CD8-positive, alpha-beta memory T cell (primary cell): ENCODE measurements at regions not wholly inside any gene's neighbourhood (a gene's known extent, or its start where the extent isn't known, plus 50 kb on each side); places are given as distances from the start of the nearest gene placed in this dataset.

Source experiments
- CTCF ChIA-PET: fragments of 350-600 bp; sonication (Branson Sonifier 250); formaldehyde crosslinking; loops from one replicate; lab custom pipeline; 2021; ENCODE audit warnings: antibody characterized with exemption; lab: Charles Lee
- POLR2A ChIA-PET: fragments of 350-600 bp; sonication (Branson Sonifier 250); formaldehyde crosslinking; loops from one replicate; lab custom pipeline; 2021; ENCODE audit warnings: antibody characterized with exemption; lab: Charles Lee
- DNase-seq, 5 donors: peaks; one replicate each; pipeline versions ENCODE4 v3.0.0 to v3.0.0-alpha.2; 2020 to 2022; ENCODE audit warnings: mixed read lengths in 1 of 5
- H3K27ac ChIP-seq: one replicate; pipeline ENCODE4 v1.7.0; 2013; ENCODE audit warnings: low read depth, mild to moderate bottlenecking, low read length, moderate library complexity
- H3K27me3 ChIP-seq: 2 replicates; pipeline ENCODE4 v1.7.0; 2013; ENCODE audit warnings: low read length, mild to moderate bottlenecking; ENCODE audit not compliant: insufficient read depth, poor library complexity, severe bottlenecking
- H3K36me3 ChIP-seq: 2 replicates; pipeline ENCODE4 v1.7.0; 2013; ENCODE audit warnings: mild to moderate bottlenecking, low read length, moderate library complexity; ENCODE audit not compliant: insufficient read depth
- H3K4me1 ChIP-seq: 2 replicates; pipeline ENCODE4 v1.7.0; 2013; ENCODE audit warnings: mild to moderate bottlenecking, low read length, moderate library complexity; ENCODE audit not compliant: insufficient read depth
- H3K4me3 ChIP-seq: 2 replicates; pipeline ENCODE4 v1.7.0; 2013; ENCODE audit warnings: mild to moderate bottlenecking, low read length
- H3K9me3 ChIP-seq: 2 replicates; pipeline ENCODE4 v1.7.0; 2013; ENCODE audit warnings: mild to moderate bottlenecking, low read length
- H3K27ac Mint-ChIP-seq, 8 donors: one replicate each; pipeline ENCODE4 v1.8.0; 2020 to 2021; ENCODE audit warnings: mixed read lengths in 8 of 8, mild to moderate bottlenecking in 6 of 8, inconsistent platforms in 3 of 8, moderate library complexity in 3 of 8
- H3K27me3 Mint-ChIP-seq, 2 donors: one replicate each; pipeline ENCODE4 v1.8.0; 2020 to 2021; ENCODE audit warnings: mixed read lengths in 2 of 2, mild to moderate bottlenecking in 1 of 2, moderate library complexity in 1 of 2
- H3K36me3 Mint-ChIP-seq, 3 donors: one replicate each; pipeline ENCODE4 v1.8.0; 2020 to 2021; ENCODE audit warnings: mixed read lengths in 3 of 3, inconsistent platforms in 1 of 3, mild to moderate bottlenecking in 1 of 3
- H3K4me1 Mint-ChIP-seq, 3 donors: one replicate each; pipeline ENCODE4 v1.8.0; 2020 to 2021; ENCODE audit warnings: mixed read lengths in 3 of 3, inconsistent platforms in 1 of 3, mild to moderate bottlenecking in 1 of 3
- H3K4me3 Mint-ChIP-seq, 7 donors: one replicate each; pipeline ENCODE4 v1.8.0; 2020 to 2021; ENCODE audit warnings: mixed read lengths in 7 of 7, mild to moderate bottlenecking in 6 of 7, moderate library complexity in 4 of 7, inconsistent platforms in 2 of 7
- H3K9me3 Mint-ChIP-seq, 5 donors: one replicate each; pipeline ENCODE4 v1.8.0; 2020 to 2022; ENCODE audit warnings: mixed read lengths in 5 of 5, mild to moderate bottlenecking in 3 of 5, moderate library complexity in 2 of 5, inconsistent platforms in 1 of 5

DNA sequence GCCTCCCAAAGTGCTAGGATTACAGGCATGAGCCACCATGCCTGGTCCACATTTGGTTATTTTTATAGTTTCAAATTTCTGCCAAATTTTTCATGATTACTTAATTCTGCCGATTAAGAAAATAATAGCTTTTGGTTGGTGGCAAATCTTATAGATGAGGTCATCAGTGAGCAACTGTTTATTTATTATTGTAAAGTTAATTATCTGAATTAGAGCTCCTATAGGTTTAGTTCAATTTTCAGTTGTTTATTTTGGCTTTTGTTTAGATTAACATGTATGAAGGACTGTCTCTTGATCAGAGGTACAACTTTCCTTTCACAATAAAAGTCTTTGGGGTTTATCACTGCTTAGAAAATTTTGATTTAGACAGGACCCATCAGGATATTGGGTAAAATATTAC lies 262.2 kb downstream of the SLC7A11 start:
- ChIA-PET CTCF (no interaction called here), POLR2A (no interaction called here)
- H3K36me3 Mint-ChIP-seq = no peaks in the 10 kb centered on the region

DNA sequence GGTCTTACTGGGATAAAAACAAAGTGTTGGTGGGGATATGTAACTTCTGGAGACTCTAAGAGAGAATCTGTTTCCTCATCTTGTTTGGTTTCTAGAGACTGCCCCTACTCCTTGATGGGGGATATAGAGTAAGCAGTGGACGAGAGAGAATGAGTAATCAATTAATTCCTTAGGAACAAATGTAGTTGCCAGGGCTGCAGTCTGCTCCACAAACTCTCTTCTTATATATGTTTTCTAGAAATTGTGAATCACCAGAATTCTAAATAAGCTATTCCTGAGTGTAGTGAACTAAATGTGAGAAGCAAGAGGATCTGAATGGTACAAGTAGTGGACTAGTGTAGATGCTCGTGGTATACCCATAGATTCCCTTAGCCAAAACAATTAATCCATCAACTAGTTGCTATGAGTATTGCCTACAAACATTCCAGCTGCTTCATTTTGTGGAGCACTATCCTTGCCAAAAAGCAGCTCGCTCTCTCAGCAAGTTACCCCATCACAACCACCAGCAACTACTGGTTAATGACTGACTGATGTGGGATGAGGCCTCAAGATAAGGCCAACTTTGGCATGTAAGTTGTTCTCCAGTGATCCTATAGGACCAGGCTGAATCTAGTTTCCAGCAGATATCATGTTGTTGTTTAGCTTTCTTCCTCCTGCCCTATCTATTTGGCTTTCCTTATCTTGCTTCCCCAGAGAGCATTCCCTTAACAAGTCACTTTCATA lies 273.0 kb downstream of the SLC7A11 start:
- Mint-ChIP-seq H3K9me3 (peaks cover 9 to 20% (median 11%) of the 10 kb centered on the region in 5 donors), H3K4me3 (no peak overlapping the region), H3K36me3 (no peaks in the 10 kb centered on the region), H3K27me3 (no peaks in the 10 kb centered on the region), H3K27ac (no peak overlapping the region), H3K4me1 (no peaks in the 10 kb centered on the region)
- ChIA-PET CTCF (no interaction called here), POLR2A (no interaction called here)
- Histone ChIP-seq H3K9me3 (no peaks in the 10 kb centered on the region), H3K27ac (peak overlapping the region; percentile 5), H3K4me3 (no peak overlapping the region), H3K27me3 (no peaks in the 10 kb centered on the region), H3K36me3 (no peaks in the 10 kb centered on the region), H3K4me1 (no peaks in the 10 kb centered on the region)
- DNase-seq = no peak

More for the DNA sequence above, 262.2 kb downstream of the SLC7A11 start:
- no peak overlapping the region for H3K27ac Mint-ChIP-seq
- H3K27me3 Mint-ChIP-seq = peaks cover 0 to 1% of the 10 kb centered on the region in 2 donors
- Histone ChIP-seq H3K4me3 (no peak overlapping the region), H3K27ac (no peak overlapping the region), H3K4me1 (no peaks in the 10 kb centered on the region), H3K27me3 (no peaks in the 10 kb centered on the region), H3K36me3 (no peaks in the 10 kb centered on the region), H3K9me3 (no peaks in the 10 kb centered on the region)
- no peak overlapping the region for H3K4me3 Mint-ChIP-seq
- no peak for DNase-seq
- H3K4me1 Mint-ChIP-seq = no peaks in the 10 kb centered on the region
- peaks cover 2 to 10% (median 3%) of the 10 kb centered on the region in 5 donors for H3K9me3 Mint-ChIP-seq

DNA sequence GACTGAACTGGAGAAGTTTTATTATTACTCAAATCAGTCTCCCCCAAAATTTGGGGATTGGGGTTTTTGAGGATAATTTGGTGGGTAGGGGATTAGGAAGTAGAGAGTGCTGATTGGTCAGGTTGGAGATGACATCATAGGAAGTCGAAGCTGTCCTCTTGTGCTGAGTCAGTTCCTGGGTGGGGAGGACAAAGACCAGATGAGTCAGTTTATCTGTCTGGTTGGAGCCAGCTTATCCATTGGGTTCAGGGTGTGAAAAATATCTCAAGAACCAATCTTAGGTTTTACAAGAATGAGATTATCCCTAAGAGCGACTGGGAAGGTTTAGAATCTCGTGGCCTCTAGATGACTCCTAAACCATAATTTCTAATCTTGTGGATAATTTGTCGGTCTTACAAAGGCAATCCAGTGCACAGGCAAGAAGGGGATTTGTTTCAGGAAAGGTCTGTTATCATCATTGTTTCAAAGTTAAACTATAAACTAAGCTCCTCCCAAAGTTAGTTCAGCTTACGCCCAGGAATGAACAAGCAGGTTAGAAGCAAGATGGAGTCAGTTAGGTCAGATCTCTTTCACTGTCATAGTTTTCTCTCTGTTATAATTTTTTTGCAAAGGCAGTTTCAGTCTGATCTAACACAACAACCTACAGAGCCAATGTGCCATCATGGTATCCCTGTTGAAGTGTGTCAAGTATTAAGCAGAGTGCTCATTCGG lies 274.5 kb downstream of the SLC7A11 start:
- Histone ChIP-seq H3K4me1 (no peaks in the 10 kb centered on the region), H3K9me3 (no peaks in the 10 kb centered on the region), H3K4me3 (no peak overlapping the region), H3K27ac (no peak overlapping the region), H3K36me3 (no peaks in the 10 kb centered on the region), H3K27me3 (no peaks in the 10 kb centered on the region)
- DNase-seq = no peak
- CTCF ChIA-PET = no interaction called here
- no peaks in the 10 kb centered on the region for H3K4me1 Mint-ChIP-seq
- peaks cover 8 to 19% (median 16%) of the 10 kb centered on the region in 5 donors for H3K9me3 Mint-ChIP-seq
- H3K4me3 Mint-ChIP-seq = no peak overlapping the region
- no peaks in the 10 kb centered on the region for H3K36me3 Mint-ChIP-seq
- POLR2A ChIA-PET = no interaction called here
- no peak overlapping the region for H3K27ac Mint-ChIP-seq
- H3K27me3 Mint-ChIP-seq = no peaks in the 10 kb centered on the region

DNA sequence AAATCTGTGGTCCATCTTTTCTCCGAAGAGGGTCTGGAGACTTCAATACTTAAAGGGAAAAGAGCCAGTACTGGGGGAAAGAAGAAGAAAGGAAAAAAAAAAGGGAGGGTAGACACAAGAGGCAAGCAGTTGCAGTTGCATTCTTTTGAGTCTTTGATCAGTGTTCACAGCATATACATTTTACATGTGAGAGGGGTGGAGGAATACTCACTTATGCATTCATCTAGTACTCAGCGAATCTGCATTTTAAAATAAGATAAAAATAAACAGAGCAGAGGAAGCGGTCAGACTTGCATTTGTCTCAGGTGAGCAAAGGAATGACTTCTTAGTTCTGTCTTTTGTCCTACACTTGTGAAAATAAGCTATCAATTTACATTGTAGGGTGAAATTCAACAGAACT lies 275.6 kb downstream of the SLC7A11 start:
- H3K9me3 Mint-ChIP-seq = peaks cover 4 to 17% (median 15%) of the 10 kb centered on the region in 5 donors
- H3K4me1 ChIP-seq = no peaks in the 10 kb centered on the region
- no peaks in the 10 kb centered on the region for H3K36me3 Mint-ChIP-seq

DNA sequence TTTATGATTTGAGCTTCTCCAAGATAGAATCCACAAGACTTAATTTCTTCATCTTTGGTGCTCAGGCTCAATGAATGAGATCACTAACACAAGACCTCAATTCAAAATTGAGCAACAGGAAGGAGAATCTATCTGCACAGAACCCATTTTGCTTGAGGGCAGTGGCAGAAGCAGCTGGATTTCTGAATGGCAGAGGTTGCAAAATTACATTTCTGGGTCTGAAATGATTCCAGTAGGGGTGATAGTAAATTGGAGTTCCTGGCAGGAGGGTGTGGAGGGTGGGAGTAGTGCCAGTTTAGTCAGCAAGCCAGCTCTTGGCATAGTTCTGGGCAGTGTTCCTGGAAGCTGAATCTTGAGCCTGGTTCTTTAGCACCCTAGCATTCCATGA lies 281.1 kb downstream of the SLC7A11 start:
- Mint-ChIP-seq H3K4me3 (no peak overlapping the region), H3K36me3 (no peaks in the 10 kb centered on the region), H3K4me1 (no peaks in the 10 kb centered on the region), H3K9me3 (peaks cover 2 to 10% (median 6%) of the 10 kb centered on the region in 5 donors), H3K27me3 (no peaks in the 10 kb centered on the region), H3K27ac (no peak overlapping the region)
- Histone ChIP-seq H3K36me3 (no peaks in the 10 kb centered on the region), H3K27me3 (no peaks in the 10 kb centered on the region), H3K4me3 (no peak overlapping the region), H3K4me1 (no peaks in the 10 kb centered on the region), H3K9me3 (no peaks in the 10 kb centered on the region), H3K27ac (no peak overlapping the region)
- DNase-seq = no peak
- POLR2A ChIA-PET = no interaction called here
- CTCF ChIA-PET = no interaction called here

More for the DNA sequence above, 275.6 kb downstream of the SLC7A11 start:
- no peak overlapping the region for H3K27ac ChIP-seq
- no peak overlapping the region for H3K4me3 ChIP-seq
- CTCF ChIA-PET = no interaction called here
- H3K27me3 ChIP-seq = no peaks in the 10 kb centered on the region
- DNase-seq = no peak
- no peaks in the 10 kb centered on the region for H3K36me3 ChIP-seq
- Mint-ChIP-seq H3K4me3 (no peak overlapping the region), H3K27ac (no peak overlapping the region), H3K27me3 (no peaks in the 10 kb centered on the region), H3K4me1 (no peaks in the 10 kb centered on the region)
- POLR2A ChIA-PET = no interaction called here
- H3K9me3 ChIP-seq = no peaks in the 10 kb centered on the region

DNA sequence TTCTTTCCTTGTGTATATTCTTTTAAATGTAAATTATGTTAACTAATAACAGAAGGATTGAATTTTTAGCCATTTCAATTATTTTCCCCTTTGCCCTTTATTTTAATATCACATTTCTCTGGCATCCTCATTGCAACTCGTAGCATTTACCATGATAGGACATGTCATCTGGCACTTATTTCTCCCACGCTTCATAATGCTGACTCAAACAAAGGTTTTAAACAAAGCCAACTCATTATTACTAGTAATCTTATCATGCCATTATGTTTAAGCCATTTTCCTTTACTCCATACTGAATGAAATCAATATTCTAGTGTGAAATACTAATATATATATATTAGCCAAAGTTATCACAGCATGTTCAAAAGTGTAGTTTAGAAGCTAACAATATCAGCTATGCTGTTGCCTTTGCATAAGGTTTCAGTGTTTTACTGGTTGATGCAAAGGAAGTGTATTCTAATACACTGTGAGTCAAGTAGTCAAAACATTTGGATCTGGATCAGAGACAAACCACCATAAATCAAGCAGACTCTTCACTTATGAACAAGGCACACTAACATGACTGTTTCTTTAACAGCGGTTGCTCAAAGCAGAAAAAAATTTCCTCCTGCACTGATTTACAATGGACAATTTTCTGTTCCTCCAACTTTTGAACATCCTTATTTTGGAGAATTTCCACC lies 281.6 kb downstream of the SLC7A11 start:
- Mint-ChIP-seq H3K36me3 (no peaks in the 10 kb centered on the region), H3K27me3 (no peaks in the 10 kb centered on the region), H3K27ac (no peak overlapping the region), H3K9me3 (peaks cover under 1 to 10% (median 4%) of the 10 kb centered on the region in 5 donors), H3K4me1 (no peaks in the 10 kb centered on the region), H3K4me3 (no peak overlapping the region)
- no peak overlapping the region for H3K27ac ChIP-seq
- no peak for DNase-seq
- H3K27me3 ChIP-seq = no peaks in the 10 kb centered on the region
- ChIA-PET CTCF (no interaction called here), POLR2A (no interaction called here)
- no peaks in the 10 kb centered on the region for H3K36me3 ChIP-seq
- no peaks in the 10 kb centered on the region for H3K4me1 ChIP-seq
- H3K4me3 ChIP-seq = no peak overlapping the region
- H3K9me3 ChIP-seq = no peaks in the 10 kb centered on the region

DNA sequence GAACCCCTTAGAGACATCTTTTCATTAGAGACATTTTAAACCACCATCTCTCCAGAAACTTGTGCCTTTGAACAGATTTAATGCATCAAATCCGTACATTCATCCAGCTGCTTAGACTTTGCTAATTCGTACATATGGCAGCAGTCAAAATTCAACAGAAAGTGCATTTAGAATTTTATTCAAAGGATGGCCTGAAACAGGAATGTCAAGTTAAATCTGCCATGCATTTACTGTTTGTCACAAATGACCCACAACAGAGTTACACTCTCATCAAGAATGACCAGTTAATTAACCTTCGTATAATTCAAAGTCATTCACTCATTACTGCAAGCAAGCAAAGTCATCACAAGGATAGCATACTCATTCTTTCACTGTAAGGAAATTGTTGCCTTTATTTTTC lies 284.3 kb downstream of the SLC7A11 start:
- no peak for DNase-seq
- POLR2A ChIA-PET = no interaction called here
- peak overlapping the region in 1 of 8 donors; percentile 9 for H3K27ac Mint-ChIP-seq
- no peaks in the 10 kb centered on the region for H3K27me3 Mint-ChIP-seq
- Histone ChIP-seq H3K4me1 (no peaks in the 10 kb centered on the region), H3K4me3 (no peak overlapping the region), H3K27ac (no peak overlapping the region), H3K27me3 (no peaks in the 10 kb centered on the region), H3K9me3 (no peaks in the 10 kb centered on the region), H3K36me3 (no peaks in the 10 kb centered on the region)
- CTCF ChIA-PET = no interaction called here
- no peaks in the 10 kb centered on the region for H3K36me3 Mint-ChIP-seq
- H3K4me3 Mint-ChIP-seq = no peak overlapping the region
- H3K9me3 Mint-ChIP-seq = peaks cover 0 to 14% (median 0%) of the 10 kb centered on the region in 5 donors
- H3K4me1 Mint-ChIP-seq = no peaks in the 10 kb centered on the region

DNA sequence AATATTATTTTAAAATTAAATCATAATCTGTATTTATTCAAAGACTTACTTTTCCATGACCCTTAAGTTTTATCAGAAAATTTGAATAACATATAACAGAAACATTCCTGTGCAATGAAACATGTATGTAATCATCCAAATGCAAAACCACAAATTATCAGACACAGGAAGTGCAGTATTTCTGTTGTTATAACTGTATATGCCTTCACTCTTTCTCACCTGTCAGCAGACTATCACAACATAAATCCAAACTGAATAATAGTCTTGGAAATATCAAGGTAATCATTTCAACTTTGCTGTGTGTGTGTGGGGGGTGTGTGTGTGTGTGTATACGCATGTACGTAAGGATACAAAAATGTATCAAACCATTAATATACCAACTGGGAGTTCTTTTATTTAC lies 285.9 kb downstream of the SLC7A11 start:
- no peak overlapping the region for H3K27ac Mint-ChIP-seq
- H3K4me1 ChIP-seq = no peaks in the 10 kb centered on the region
- CTCF ChIA-PET = no interaction called here
- H3K4me1 Mint-ChIP-seq = no peaks in the 10 kb centered on the region
- peaks cover 0 to 14% (median 3%) of the 10 kb centered on the region in 5 donors for H3K9me3 Mint-ChIP-seq
- H3K36me3 Mint-ChIP-seq = no peaks in the 10 kb centered on the region
- H3K27me3 Mint-ChIP-seq = no peaks in the 10 kb centered on the region
- H3K9me3 ChIP-seq = no peaks in the 10 kb centered on the region
- no peak overlapping the region for H3K4me3 Mint-ChIP-seq
- H3K27ac ChIP-seq = no peak overlapping the region
- H3K4me3 ChIP-seq = no peak overlapping the region
- DNase-seq = no peak
- POLR2A ChIA-PET = no interaction called here
- H3K27me3 ChIP-seq = no peaks in the 10 kb centered on the region
- H3K36me3 ChIP-seq = no peaks in the 10 kb centered on the region
